Breast epithelium (tissue), 3 donors: ENCODE measurements at regions not wholly inside any gene's neighbourhood (a gene's known extent, or its start where the extent isn't known, plus 50 kb on each side); places are given as distances from the start of the nearest gene placed in this dataset.

Source experiments
- CTCF ChIP-seq, 3 donors: fragments of 450-650 bp; IDR thresholded peaks; one replicate each; pipeline ENCODE4 v1.5.1; 2016 to 2017; ENCODE audit warnings: antibody characterized with exemption in 3 of 3, mild to moderate bottlenecking in 3 of 3, moderate library complexity in 3 of 3
- POLR2A ChIP-seq: fragments of 450-650 bp; IDR thresholded peaks from one replicate; pipeline ENCODE4 v1.6.1; 2016; ENCODE audit warnings: antibody characterized with exemption, mild to moderate bottlenecking, moderate library complexity

- TF ChIP-seq CTCF (IDR thresholded peaks at IDR 0.05) (no peak), POLR2A (no peak)
These were observed 54.6 kb upstream of the TRIM24 start for GRCh38 chr7:138405496-138405895.
